GM21619 (cell line): ENCODE measurements at regions not wholly inside any gene's neighbourhood (a gene's known extent, or its start where the extent isn't known, plus 50 kb on each side); places are given as distances from the start of the nearest gene placed in this dataset.

Experiments
- ATAC-seq: cut with Tn5 transposase; IDR thresholded peaks from one replicate; pipeline ENCODE4 v1.9.1; 2021; ENCODE audit not compliant: unreplicated experiment

DNA sequence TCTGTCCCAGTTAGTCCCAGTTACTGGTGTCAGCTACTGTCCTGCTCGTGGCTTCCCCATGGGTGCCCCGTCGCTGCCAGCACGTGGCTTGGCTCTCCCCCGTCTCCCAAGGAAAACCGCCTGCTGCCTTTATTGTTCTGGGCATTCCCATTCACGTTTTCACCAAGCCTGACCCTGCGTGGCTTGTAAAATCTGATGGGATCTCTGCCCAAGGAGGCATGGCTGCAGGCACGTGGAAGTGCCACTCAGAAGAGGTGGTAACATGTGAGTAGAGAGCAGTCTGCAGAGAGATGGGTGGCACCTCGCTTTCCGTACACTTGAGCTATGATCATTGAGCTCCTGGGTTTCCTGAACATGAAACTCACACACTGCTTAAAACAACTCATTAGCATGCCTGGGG lies 429.2 kb upstream of the KLF4 start:
- no peak for ATAC-seq

DNA sequence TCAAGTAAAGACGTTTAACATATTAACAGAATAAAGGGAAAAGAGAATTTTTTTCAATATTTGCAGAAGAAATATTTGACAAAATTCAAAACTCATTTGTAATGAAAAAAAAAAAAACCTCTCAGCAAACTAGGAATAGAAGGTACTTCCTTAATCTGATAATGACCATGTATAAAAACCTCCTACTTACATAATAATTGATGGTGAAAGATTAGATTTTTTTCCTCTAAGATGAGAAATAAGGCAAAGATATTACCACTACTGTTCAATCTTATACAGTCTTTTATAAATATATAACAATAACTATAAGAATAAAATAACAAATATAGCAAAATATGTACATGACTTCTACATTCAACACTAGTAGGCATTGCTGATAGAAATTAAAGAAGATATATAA lies 424.6 kb upstream of the KLF4 start:
- no peak for ATAC-seq

DNA sequence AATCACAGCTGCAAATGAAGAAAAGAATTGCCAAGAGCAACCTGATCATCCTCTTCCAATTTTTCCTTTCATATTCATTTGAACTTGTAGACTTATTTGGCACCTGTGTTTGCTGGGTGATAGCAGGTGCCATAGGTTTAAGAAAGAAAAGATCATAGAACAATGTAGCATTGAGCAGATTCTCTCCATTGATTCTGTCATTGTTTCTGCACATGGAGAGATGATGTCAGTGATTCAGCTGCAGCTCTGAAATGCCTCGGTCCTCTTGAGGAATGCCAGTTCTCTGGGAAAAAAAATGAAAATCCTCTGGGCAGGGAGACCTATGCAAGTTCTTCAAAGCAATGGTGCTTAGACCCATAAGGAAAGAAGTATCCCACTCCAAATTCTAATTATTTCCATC lies 418.1 kb upstream of the KLF4 start:
- ATAC-seq: no peak

DNA sequence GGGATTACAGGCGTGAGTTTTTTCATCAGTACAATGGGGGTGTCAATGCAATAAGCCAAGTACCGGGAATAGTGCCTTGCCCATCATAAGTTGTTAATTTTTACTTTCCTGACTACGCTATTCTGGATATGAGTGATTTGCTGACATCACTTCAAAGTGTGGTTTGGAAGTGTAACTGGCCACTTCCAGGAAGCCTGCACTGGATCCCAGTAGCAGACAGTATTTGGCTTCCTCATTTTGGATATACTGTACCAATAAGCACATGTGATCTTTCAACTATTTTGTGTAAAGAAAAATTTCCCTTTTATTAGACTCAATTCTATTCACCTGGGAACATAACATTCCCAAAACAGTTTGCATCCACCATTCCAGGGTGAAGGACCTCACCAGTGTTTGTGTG lies 417.7 kb upstream of the KLF4 start:
- no peak for ATAC-seq

DNA sequence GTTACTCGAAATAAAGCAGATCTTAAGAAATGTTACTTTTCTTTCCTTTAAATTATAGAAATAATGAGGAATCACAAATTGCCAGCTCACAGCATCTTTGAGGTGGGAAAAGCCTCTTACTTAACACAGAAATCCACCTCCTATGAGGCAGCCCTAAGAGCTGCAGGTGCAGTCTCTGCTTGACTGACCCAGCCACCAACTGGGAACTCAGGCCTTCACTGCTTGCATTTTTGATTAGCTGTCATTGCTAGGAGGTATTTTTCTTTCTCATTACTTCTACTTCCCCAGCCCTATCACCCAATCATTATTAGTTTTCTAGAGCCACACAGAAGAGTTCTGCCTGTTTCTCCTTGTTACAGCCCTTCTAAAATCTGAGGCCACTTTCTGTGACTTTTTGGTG lies 416.5 kb upstream of the KLF4 start:
- no peak for ATAC-seq

DNA sequence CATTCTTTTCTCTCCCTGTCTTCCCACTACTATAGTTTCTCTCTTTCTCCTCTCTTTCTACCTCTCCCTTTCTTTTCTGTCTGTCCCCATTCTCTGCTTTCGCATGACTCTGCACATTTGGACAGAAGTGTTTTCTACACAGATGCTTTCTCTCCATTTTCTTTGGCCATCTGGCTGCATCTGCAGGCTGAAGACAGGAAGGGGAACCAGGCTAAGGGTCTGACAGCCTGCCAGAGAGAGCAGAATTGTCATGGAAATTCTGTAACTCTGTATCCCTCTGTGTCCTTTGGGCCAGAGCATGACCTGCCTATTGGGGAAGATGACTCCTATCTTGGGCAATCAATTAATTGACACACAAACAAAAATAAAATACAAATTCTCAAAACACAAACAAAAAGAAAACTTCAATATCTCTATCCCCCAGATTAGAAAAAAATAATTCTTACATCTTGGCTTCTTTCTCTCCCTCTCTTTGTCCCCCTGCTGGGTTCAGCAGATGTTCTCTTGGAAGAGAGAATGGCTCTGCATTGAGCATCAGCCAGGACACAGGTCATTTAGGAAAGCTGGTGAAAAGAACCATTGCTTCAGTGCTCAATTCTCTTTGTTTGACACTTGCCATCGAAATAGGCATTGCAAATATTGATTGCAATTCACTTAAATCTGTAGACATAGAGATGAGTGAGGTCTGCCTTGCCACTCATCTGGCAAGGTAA lies 415.9 kb upstream of the KLF4 start:
- no peak for ATAC-seq

DNA sequence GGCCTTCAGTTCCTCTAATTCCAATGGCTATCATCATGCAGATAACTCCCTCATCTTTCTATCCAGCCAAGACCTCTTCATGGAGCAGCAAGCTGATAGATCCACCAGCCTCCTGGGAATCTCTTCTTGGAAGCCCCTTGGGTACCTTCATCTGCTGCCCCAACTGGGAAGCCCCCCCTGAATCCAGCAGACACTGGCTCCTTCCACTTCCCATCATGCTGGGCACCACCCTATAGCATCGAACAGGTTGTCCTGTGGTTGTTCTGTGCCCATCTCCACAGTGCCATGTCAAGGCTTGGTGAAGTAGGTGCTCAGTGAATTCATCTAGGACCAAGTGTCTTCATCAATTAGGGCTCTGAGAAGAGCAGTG lies 410.4 kb upstream of the KLF4 start:
- ATAC-seq: no peak

DNA sequence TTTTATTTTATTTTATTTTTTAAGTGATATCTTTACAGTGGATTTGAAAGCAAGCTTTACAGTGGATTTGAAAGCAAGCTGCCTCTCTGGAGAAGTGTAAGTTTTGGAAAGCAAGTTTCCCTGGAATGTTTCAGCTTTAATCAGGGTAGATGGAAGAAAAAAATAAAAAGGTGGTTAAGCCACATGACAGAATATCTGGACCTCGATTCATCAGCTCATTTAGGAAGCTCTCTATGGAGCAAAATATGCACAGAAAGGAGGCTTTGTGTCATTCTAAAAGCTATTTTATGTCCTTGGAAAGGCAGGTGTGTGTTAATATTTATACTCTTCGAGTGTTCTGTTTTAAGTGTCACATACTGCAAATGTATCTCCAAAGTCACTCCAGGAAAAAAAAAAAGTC lies 409.2 kb upstream of the KLF4 start:
- no peak for ATAC-seq

DNA sequence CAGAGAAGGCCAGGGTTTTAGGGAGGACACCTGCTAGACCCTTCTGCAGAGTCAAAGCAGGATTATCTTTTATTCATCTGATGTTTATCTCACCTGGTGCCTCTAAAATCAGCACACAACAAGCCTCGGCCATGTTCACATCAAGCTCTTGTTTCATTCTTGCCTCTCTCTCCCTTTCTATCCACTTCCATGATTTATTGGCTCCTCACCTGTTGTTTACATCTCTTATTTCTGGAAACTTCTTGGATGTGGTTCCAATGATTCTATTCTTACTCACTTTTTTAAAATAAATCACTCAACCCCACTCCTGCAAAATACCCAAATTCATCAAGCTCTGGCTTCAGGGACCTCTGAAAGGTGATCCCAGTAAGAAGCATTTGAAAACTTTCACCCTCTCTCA lies 407.0 kb upstream of the KLF4 start:
- ATAC-seq: no peak

DNA sequence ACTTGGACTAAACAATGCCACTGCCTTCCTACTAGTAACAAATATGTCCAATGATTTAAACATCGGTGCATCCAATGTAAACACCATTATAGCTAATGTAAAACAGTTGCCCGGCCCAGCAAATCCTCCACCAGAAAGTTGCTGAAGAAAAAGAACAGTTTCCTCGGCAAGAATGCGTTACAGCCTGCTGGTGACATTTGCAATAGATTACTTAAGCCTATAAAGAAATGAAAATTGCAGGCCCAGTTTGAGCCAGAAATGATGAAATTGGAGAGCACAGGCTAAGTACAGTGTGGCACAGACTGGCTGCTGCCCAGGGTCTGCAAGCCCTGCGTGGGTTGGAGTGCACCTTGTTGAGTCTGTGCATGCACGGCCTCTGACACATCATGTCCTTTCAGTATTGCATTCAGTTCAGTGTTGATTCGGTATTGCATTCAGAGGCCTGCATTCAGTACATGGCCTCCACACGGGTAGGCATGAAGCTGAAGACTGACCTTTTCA lies 406.0 kb upstream of the KLF4 start:
- no peak for ATAC-seq

DNA sequence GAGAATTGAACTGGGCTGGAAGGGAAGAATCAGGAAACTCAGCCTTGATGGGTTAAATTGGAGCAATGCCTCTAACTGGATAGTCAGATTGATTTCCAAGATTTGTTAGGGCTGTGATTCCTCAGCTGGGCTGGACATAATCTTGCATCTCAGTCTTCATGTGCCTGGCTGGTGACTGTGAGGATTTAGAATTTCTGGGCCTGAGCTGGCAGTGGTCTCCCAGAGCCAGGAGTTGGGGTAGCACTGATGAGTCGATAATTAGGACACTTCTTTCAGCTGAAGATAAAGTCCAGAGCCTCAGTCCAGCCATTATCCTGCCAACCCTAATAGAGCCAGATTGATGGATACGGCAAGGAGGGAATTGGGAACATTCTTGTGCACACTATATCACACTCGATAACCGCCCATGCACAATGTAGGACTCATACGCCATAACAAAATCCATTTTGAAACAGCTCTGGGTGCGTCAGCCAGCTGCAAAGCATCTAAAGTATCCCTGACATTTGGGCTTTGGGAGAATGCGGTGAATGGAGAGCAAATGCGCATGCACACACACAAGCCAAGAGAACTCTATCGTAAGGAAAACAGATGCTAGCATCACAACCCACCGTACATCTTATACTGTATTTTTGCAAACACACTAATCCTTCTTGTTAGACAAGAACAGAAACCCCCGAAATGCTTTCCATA lies 405.1 kb upstream of the KLF4 start:
- no peak for ATAC-seq

DNA sequence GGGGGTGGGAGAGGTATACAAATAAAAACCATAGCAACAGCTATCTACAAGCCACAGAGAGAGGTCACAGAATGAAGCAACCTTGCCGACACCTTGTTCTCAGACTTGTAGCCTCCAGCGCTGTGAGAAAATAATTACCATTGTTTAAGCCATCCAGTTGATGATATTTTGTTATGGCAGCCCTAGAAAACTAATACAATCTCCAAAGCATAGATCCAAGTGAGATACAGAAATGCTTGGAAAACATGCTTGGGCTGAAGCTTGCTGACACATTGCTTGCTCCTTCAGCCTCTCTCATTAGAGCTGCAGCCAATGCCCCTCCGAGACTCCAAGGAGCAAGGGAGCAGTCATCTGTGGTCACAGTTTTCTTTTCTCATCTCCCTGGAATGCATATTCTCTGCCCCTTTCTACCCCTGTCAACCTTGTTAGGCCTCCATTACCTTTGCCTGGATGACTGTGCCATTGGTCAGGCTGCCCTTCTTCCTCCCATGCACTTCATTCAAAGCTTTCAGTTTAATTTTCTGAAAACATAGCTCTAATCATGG lies 401.4 kb upstream of the KLF4 start:
- ATAC-seq: no peak

DNA sequence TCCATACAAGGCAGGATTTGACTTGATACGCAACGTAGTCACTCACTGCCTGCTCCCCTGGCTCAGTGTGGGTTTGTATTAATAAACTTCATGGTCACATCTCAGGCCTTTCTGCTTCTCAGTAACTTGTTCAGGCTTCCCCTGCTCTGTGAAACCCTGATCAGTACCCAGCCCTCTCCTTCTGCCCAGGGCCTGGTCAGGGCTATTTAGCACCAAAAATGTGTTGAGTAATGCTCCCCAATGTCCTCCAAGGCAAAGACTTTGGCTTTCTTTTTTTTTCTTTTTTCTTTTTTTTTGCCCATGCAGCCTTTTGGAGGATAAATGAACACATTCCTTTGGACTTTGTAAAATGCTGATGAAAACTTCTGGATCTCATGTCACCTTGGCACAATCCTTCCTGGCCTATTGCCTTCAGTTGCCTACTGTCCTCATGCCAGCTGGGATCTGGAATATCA lies 399.2 kb upstream of the KLF4 start:
- no peak for ATAC-seq

DNA sequence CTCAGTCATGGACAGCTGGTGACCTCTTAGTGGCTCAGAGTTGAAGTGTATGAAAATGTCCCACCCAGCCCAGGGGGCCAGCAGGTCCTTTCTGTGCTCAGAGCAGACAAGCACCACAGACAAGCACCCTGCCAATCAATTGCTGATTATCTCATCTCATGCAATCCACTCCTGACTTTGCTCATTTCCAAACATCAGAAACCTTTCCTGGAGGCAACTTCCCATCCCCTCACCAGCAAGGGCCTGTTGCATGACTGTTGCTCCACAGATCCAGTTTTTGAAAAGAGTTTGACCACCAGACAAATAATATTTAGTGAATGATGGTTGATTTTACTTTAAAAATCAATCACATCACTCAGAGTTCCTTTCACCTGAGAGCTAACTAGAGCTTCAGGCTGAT lies 397.3 kb upstream of the KLF4 start:
- no peak for ATAC-seq

DNA sequence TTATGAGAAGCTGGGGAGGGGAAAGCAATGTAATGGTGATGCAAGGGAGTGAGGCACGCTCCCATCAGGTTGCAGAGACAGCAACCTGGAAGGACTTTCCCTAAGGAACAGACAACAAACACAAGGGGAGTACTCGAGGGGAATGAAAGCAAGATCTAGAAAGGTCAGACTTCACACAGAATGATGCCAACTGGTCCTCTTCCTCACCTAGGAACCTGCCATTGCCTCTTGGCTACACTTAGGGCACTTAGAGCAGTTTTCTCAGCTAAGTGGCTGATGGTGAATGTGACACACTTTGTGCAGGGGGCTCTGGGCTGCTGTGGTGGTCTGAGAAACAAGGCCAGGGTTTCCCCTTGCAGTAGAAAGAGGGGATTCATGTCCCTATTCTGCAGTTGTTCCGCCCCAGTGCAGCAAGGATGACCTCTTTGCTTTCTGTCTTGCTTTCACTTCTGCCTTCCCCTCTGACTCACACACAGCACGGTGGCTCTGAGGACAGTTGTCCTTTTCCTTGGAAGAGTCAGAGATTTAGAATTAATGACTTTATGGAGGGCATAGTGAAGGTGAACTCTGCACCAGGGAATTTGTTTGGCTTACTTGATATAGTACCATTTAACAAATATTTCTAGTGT lies 394.0 kb upstream of the KLF4 start:
- ATAC-seq: peak; percentile 92

DNA sequence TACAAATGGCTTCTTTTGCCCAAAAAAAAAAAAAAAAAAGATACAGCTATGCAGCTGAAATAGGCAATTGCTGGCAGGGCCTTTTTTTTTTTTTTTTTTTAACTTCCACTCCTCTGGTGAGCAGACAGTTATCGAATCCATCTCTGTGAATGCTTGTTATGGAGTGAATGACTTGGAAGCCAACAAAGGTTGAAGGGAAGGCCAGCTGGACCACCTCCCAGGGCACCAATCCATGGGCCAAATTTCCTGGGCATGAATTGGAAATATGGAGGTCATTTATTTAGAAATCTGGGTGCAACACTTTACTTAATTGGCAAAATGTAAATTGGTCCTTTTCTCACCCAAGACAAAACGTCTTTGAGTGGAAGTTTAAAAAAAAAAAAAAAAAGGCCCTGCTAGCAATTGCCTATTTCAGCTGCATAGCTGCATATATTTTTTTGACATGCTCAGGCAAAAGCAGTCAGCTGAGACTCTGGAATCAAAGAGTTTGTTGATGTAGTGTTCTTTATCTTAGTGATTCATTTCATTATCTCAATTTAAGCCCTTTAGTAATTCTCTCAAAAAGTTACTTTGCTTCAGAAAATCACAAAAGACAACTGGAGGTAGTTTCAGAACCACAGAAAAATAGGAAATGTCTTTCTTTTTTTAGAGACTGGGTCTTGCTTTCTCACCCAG lies 392.2 kb upstream of the KLF4 start:
- ATAC-seq: no peak

DNA sequence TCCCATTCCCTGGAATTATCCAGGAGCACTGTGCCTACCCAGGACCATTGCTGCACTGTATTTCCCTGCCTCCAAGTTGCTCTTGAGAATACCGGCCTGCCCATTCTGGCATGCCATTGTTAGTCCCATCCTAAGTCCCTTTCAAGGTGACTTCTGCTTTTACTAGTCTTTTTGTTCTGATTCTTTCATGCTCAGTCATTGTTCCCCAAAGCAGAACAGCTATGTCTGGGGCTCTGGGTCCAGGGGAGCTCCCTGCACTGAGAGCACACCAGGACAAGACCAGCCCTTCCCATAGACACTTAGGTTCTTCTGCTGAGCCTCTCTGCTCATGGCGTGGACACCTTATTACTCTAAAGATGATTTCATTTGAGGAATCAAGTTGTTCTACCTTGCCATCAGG lies 388.9 kb upstream of the KLF4 start:
- no peak for ATAC-seq

DNA sequence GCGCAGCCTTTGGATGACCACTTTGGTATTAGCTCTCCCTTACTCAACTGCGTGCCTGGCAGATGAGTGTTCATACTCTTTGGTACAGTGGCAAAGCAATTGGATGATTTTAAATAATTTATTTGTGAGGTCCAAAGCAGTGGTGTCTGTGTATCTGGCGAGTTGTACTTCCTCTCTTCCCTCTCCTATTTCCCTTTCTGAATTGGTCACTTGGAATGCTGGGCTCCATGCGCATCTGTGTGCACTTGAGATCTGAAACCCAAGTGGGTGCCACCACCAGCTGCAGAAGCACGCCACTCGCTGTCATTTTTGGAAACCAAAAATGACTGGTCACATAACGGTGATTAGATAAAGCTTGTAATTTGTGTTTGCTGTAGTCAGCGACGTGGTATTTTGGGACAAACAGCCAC lies 386.0 kb upstream of the KLF4 start:
- ATAC-seq: no peak

DNA sequence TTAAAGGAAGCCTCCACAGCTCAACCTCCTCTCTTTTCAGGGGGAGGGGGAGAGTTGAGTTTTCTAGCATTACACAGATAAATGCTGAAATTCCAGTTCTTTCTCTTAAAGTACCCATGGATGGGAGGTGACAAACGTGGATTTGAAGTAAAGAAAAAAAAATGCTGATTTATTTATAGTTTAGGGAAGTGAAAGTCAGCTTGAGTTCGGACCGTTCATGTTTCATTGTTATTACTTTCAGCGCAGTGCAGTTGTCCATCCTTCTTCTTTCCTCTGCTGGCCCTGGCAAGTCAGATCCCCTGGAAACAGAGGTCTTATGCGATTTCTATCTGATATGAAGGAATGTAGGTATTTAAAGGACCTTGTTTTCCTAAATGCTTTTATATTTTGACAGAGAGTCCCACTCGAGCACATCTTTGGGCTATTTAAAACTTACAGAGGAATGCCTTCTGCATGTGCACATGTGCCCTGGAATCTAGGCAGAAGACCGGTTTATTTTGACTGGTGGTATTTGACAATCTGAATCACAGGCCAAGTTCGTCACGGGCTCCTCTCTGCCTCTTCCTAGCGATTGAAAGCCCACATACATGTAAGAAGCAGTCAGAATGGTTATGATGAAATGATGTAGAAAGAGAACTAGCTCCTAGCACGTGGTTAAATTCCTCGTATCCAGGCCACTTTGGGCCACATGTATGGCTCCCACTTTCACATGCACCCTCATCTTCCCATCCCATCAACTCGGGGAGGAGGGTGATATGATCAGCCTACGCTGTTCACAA lies 385.2 kb upstream of the KLF4 start:
- peak; percentile 86 for ATAC-seq

DNA sequence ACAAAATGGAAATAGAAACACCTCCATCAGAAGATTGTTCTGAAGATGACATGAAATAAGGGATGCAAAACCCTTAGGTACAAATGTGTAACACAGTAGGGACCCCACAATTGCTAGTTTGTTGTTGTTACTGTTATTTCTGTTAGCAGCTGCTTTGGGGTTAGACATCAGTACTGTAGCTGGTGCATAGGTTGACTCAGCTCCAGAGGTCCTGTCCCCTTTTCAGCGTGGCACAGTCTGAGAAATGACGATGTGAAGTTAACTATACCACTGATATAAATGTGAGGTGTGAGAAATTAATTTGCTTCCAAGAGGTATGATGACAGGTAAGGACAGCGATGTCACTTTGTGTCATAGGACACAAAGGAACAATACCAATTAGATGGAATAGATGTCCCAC lies 384.6 kb upstream of the KLF4 start:
- peak; percentile 33 for ATAC-seq
